ENCODE measurements at regions not wholly inside any gene's neighbourhood (a gene's known extent, or its start where the extent isn't known, plus 50 kb on each side); places are given as distances from the start of the nearest gene placed in this dataset.

GRCh38 chr16:9297437-9298113 lies 206.1 kb downstream of the HAPSTR1 start:
- WGBS, result 38% methylated on average over 12 of the region's 12 CpGs
- Histone ChIP-seq H3K27ac (replicated peaks in 1 of 4) (no peak overlapping the region), H3K27me3 (peaks cover 0 to 4% (median 0%) of the 10 kb centered on the region in 4 donors), H3K36me3 (no peaks in the 10 kb centered on the region), H3K4me3 (no peak overlapping the region), H3K9me3 (no peaks in the 10 kb centered on the region), H3K4me1 (no peaks in the 10 kb centered on the region)
- TF ChIP-seq POLR2A (IDR thresholded peaks at IDR 0.05; ENCODE audit: low read depth) (no peak), POLR2AphosphoS5 (IDR thresholded peaks at IDR 0.05) (peak in 1 of 2 donors; percentile 32)
- TF ChIP-seq, protein P1, sequence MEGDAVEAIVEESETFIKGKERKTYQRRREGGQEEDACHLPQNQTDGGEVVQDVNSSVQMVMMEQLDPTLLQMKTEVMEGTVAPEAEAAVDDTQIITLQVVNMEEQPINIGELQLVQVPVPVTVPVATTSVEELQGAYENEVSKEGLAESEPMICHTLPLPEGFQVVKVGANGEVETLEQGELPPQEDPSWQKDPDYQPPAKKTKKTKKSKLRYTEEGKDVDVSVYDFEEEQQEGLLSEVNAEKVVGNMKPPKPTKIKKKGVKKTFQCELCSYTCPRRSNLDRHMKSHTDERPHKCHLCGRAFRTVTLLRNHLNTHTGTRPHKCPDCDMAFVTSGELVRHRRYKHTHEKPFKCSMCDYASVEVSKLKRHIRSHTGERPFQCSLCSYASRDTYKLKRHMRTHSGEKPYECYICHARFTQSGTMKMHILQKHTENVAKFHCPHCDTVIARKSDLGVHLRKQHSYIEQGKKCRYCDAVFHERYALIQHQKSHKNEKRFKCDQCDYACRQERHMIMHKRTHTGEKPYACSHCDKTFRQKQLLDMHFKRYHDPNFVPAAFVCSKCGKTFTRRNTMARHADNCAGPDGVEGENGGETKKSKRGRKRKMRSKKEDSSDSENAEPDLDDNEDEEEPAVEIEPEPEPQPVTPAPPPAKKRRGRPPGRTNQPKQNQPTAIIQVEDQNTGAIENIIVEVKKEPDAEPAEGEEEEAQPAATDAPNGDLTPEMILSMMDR (IDR thresholded peaks at IDR 0.05), result peak; percentile 71 to 79 (median 77)
- intact Hi-C loops (cut with DNase I), result no loop called here
- no peak for DNase-seq (ENCODE audit: extremely low spot score)

GRCh38 chr16:9300252-9300651 lies 208.8 kb downstream of the HAPSTR1 start:
- WGBS, result 65% methylated on average over 4 of the region's 4 CpGs
- TF ChIP-seq, protein P1 (IDR thresholded peaks at IDR 0.05), result no peak
- TF ChIP-seq POLR2A (IDR thresholded peaks at IDR 0.05; ENCODE audit: low read depth) (no peak), EP300 (IDR thresholded peaks at IDR 0.05) (no peak), POLR2AphosphoS5 (IDR thresholded peaks at IDR 0.05) (no peak)
- H3K27ac ChIP-seq (replicated peaks in 1 of 4), result no peak overlapping the region

GRCh38 chr16:9302072-9302471 lies 210.6 kb downstream of the HAPSTR1 start:
- Histone ChIP-seq H3K9me3 (no peaks in the 10 kb centered on the region), H3K4me1 (no peaks in the 10 kb centered on the region), H3K27ac (replicated peaks in 1 of 4) (no peak overlapping the region), H3K27me3 (no peaks in the 10 kb centered on the region), H3K4me3 (no peak overlapping the region), H3K36me3 (no peaks in the 10 kb centered on the region)
- no peak for DNase-seq (ENCODE audit: extremely low spot score)
- intact Hi-C loops (cut with DNase I), result loop anchor here (10.0 kb wide), 1 partner anchor 733 kb away; no protein-coding TSS in a partner anchor
- no peak for TF ChIP-seq POLR2A (IDR thresholded peaks at IDR 0.05; ENCODE audit: low read depth)
- no peak for TF ChIP-seq EP300 (IDR thresholded peaks at IDR 0.05)
- TF ChIP-seq POLR2AphosphoS5 (IDR thresholded peaks at IDR 0.05), result no peak
- TF ChIP-seq, protein P1 (IDR thresholded peaks at IDR 0.05), result no peak
- WGBS, result 38% methylated on average over 5 of the region's 6 CpGs

More at GRCh38 chr16:9300252-9300651, 208.8 kb downstream of the HAPSTR1 start:
- H3K36me3 ChIP-seq, result no peaks in the 10 kb centered on the region
- no peaks in the 10 kb centered on the region for H3K27me3 ChIP-seq
- DNase-seq (ENCODE audit: extremely low spot score), result no peak
- no peaks in the 10 kb centered on the region for H3K4me1 ChIP-seq
- intact Hi-C loops (cut with DNase I), result loop anchor here (10.0 kb wide), 1 partner anchor 735 kb away; no protein-coding TSS in a partner anchor
- no peaks in the 10 kb centered on the region for H3K9me3 ChIP-seq
- no peak overlapping the region for H3K4me3 ChIP-seq

GRCh38 chr16:9306753-9307152 lies 215.3 kb downstream of the HAPSTR1 start:
- Histone ChIP-seq H3K27me3 (no peaks in the 10 kb centered on the region), H3K27ac (replicated peaks in 1 of 4) (no peak overlapping the region), H3K36me3 (no peaks in the 10 kb centered on the region), H3K9me3 (no peaks in the 10 kb centered on the region), H3K4me3 (no peak overlapping the region), H3K4me1 (peaks cover 0 to 3% (median 0%) of the 10 kb centered on the region in 4 donors)
- no peak for DNase-seq (ENCODE audit: extremely low spot score)
- TF ChIP-seq POLR2A (IDR thresholded peaks at IDR 0.05; ENCODE audit: low read depth), result no peak
- no peak for TF ChIP-seq POLR2AphosphoS5 (IDR thresholded peaks at IDR 0.05)
- no peak for TF ChIP-seq EP300 (IDR thresholded peaks at IDR 0.05)
- TF ChIP-seq, protein P1 (IDR thresholded peaks at IDR 0.05), result no peak
- intact Hi-C loops (cut with DNase I), result loop anchor here (10.0 kb wide), 1 partner anchor 728 kb away; no protein-coding TSS in a partner anchor
- WGBS, result 80% methylated on average over 3 of the region's 3 CpGs
